HFFc6 (cell line): ENCODE measurements at regions not wholly inside any gene's neighbourhood (a gene's known extent, or its start where the extent isn't known, plus 50 kb on each side); places are given as distances from the start of the nearest gene placed in this dataset.
"Not testable (repeated sequence)": the region's sequence is repeated elsewhere in the genome, so short reads cannot be mapped to it uniquely, and the experiment has no call there.

ENCODE experiments used
- DNase-seq: peaks from one replicate; pipeline ENCODE4 v3.0.0-alpha.2; 2018
- H3K27ac Mint-ChIP-seq: 2 replicates; pipeline ENCODE4 v1.8.0; 2020; ENCODE audit warnings: mild to moderate bottlenecking, mixed read lengths
- H3K27me3 Mint-ChIP-seq: 2 replicates; pipeline ENCODE4 v1.8.0; 2021; ENCODE audit warnings: mild to moderate bottlenecking, moderate library complexity, mixed read lengths; ENCODE audit not compliant: insufficient read depth
- H3K36me3 Mint-ChIP-seq: 2 replicates; pipeline ENCODE4 v1.8.0; 2021; ENCODE audit warnings: low read depth, mixed read lengths
- H3K4me1 Mint-ChIP-seq: 2 replicates; pipeline ENCODE4 v1.8.0; 2020; ENCODE audit warnings: low read depth, mixed read lengths
- H3K4me3 Mint-ChIP-seq: 2 replicates; pipeline ENCODE4 v1.8.0; 2020; ENCODE audit warnings: mild to moderate bottlenecking, moderate library complexity, mixed read lengths
- H3K9me3 Mint-ChIP-seq: 2 replicates; pipeline ENCODE4 v1.8.0; 2020; ENCODE audit warnings: mild to moderate bottlenecking, mixed read lengths
- TF ChIP-seq, protein P1 (sequence below): fragments of 200-600 bp; sonication (generic); IDR thresholded peaks from 2 replicates; pipeline ENCODE4 v1.5.0; 2021; ENCODE audit warnings: antibody characterized with exemption, mild to moderate bottlenecking

GRCh38 chr9:78428640-78429039 lies 131.7 kb downstream of the PSAT1 start:
- TF ChIP-seq, protein P1, sequence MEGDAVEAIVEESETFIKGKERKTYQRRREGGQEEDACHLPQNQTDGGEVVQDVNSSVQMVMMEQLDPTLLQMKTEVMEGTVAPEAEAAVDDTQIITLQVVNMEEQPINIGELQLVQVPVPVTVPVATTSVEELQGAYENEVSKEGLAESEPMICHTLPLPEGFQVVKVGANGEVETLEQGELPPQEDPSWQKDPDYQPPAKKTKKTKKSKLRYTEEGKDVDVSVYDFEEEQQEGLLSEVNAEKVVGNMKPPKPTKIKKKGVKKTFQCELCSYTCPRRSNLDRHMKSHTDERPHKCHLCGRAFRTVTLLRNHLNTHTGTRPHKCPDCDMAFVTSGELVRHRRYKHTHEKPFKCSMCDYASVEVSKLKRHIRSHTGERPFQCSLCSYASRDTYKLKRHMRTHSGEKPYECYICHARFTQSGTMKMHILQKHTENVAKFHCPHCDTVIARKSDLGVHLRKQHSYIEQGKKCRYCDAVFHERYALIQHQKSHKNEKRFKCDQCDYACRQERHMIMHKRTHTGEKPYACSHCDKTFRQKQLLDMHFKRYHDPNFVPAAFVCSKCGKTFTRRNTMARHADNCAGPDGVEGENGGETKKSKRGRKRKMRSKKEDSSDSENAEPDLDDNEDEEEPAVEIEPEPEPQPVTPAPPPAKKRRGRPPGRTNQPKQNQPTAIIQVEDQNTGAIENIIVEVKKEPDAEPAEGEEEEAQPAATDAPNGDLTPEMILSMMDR, result no peak
- Mint-ChIP-seq H3K27me3 (no peaks in the 10 kb centered on the region; the same call in 1 of the 2 replicates), H3K4me3 (no peak overlapping the region), H3K4me1 (no peaks in the 10 kb centered on the region; the same call in 1 of the 2 replicates), H3K9me3 (peaks cover 21% of the 10 kb centered on the region), H3K36me3 (peaks cover 22% of the 10 kb centered on the region), H3K27ac (no peak overlapping the region)
- no peak for DNase-seq

DNA sequence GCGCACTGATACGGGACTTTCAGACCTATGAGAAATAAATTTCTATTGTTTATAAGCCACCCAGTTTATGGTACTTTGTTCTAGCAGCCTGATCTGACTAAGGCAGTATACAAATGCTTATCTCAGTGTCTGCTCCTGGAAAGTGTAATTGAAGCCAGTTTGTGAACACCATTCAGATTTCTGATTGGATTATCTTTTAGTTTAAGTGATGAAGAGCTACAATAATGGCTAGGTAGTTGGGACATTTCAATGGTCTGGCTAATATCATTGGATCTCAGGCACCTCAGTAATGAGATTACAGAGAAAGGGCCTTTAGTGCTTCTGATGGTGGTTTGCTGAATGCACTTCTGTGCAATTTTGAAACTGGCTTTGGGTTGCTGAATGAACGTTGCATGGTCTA lies 133.5 kb downstream of the PSAT1 start:
- TF ChIP-seq, protein P1, result no peak
- no peaks in the 10 kb centered on the region; the same call in none of the 2 replicates for H3K27me3 Mint-ChIP-seq
- no peak overlapping the region for H3K27ac Mint-ChIP-seq
- no peak for DNase-seq
- H3K36me3 Mint-ChIP-seq, result peaks cover 22% of the 10 kb centered on the region
- peaks cover 21% of the 10 kb centered on the region for H3K9me3 Mint-ChIP-seq
- no peak overlapping the region for H3K4me3 Mint-ChIP-seq
- no peaks in the 10 kb centered on the region; the same call in 1 of the 2 replicates for H3K4me1 Mint-ChIP-seq

DNA sequence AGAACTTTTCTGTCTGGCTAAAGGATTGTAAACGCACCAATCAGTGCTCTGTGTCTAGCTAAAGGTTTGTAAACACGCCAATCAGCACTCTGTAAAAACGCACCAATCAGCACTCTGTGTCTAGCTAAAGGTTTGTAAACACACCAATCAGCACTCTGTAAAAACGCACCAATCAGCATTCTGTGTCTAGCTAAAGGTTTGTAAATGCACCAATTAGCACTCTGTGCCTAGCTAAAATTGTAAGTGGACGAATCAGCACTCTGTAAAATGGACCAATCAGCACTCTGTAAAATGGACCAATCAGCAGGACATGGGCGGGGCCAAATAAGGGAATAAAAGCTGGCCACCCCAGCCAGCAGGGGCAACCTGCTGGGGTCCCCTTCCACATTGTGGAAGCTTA lies 134.1 kb downstream of the PSAT1 start:
- not testable (repeated sequence) for DNase-seq, H3K4me3 Mint-ChIP-seq, H3K4me1 Mint-ChIP-seq, H3K27ac Mint-ChIP-seq, H3K27me3 Mint-ChIP-seq
- Mint-ChIP-seq H3K9me3 (peaks cover 21% of the 10 kb centered on the region), H3K36me3 (peaks cover 22% of the 10 kb centered on the region)

- H3K4me1 Mint-ChIP-seq, result peaks cover 30% of the 10 kb centered on the region
- no peaks in the 10 kb centered on the region; the same call in none of the 2 replicates for H3K27me3 Mint-ChIP-seq
- TF ChIP-seq, protein P1, result no peak
- peaks cover 1% of the 10 kb centered on the region; the same call in 1 of the 2 replicates for H3K9me3 Mint-ChIP-seq
- DNase-seq, result no peak
- peaks cover 2% of the 10 kb centered on the region for H3K36me3 Mint-ChIP-seq
- H3K27ac Mint-ChIP-seq, result no peak overlapping the region
- H3K4me3 Mint-ChIP-seq, result no peak overlapping the region
Observed at GRCh38 chr9:78436873-78437272, 139.9 kb downstream of the PSAT1 start.

GRCh38 chr9:78437296-78437695 lies 140.4 kb downstream of the PSAT1 start:
- no peak overlapping the region for H3K4me3 Mint-ChIP-seq
- TF ChIP-seq, protein P1, result no peak
- H3K9me3 Mint-ChIP-seq, result no peaks in the 10 kb centered on the region
- H3K36me3 Mint-ChIP-seq, result no peaks in the 10 kb centered on the region
- no peak for DNase-seq
- H3K27me3 Mint-ChIP-seq, result no peaks in the 10 kb centered on the region; the same call in none of the 2 replicates
- peaks cover 30% of the 10 kb centered on the region for H3K4me1 Mint-ChIP-seq
- no peak overlapping the region for H3K27ac Mint-ChIP-seq

DNA sequence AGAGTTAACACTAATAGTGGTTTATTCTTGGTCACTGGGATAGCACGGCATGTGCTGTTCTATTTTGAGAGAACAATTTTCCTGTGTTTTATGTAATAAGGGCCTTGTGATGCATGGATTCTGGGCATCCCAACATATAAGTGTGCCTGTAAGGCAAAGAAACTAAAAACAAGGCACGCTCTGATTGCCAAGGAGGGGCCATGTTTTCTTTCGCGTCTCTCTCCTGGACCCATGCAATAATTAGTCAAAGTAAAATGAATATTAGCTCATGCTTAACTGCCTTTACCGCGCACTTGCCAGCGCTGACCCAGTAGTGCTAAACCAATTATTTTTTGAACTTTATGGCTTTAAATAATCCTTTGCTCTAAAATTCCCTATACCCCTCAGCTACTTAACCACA lies 140.9 kb downstream of the PSAT1 start:
- TF ChIP-seq, protein P1, result no peak
- no peak for DNase-seq
- H3K36me3 Mint-ChIP-seq, result no peaks in the 10 kb centered on the region
- no peaks in the 10 kb centered on the region; the same call in none of the 2 replicates for H3K27me3 Mint-ChIP-seq
- no peak overlapping the region for H3K27ac Mint-ChIP-seq
- no peaks in the 10 kb centered on the region for H3K9me3 Mint-ChIP-seq
- H3K4me1 Mint-ChIP-seq, result peaks cover 30% of the 10 kb centered on the region
- no peak overlapping the region for H3K4me3 Mint-ChIP-seq
